IMR-90 (cell line): ENCODE measurements at regions not wholly inside any gene's neighbourhood (a gene's known extent, or its start where the extent isn't known, plus 50 kb on each side); places are given as distances from the start of the nearest gene placed in this dataset.

ENCODE experiments used
- CEBPB ChIP-seq: IDR thresholded peaks from 2 replicates; pipeline ENCODE4 v1.6.1; 2012; ENCODE audit warnings: low read depth, low read length, improper control_type of control experiment
- CTCF ChIP-seq: conservative IDR thresholded peaks from 2 replicates; pipeline ENCODE4 v1.5.1; 2012; ENCODE audit warnings: mild to moderate bottlenecking, low read depth, low read length, improper control_type of control experiment
- ELK1 ChIP-seq: fragments of 150-350 bp; IDR thresholded peaks from 2 replicates; pipeline ENCODE4 v1.6.1; 2016; ENCODE audit warnings: low read depth, mild to moderate bottlenecking, low read length, moderate library complexity, borderline replicate concordance
- MAFK ChIP-seq: IDR thresholded peaks from 2 replicates; pipeline ENCODE4 v1.6.1; 2012; ENCODE audit warnings: low read depth, low read length, improper control_type of control experiment
- NFE2L2 ChIP-seq: fragments of 150-350 bp; IDR thresholded peaks from 2 replicates; pipeline ENCODE4 v1.6.1; 2016; ENCODE audit warnings: low read depth, mild to moderate bottlenecking, low read length
- POLR2A ChIP-seq: IDR thresholded peaks from 2 replicates; pipeline ENCODE4 v1.6.1; 2012; ENCODE audit warnings: mild to moderate bottlenecking, low read depth, low read length
- USF2 ChIP-seq: fragments of 150-350 bp; IDR thresholded peaks from 2 replicates; pipeline ENCODE4 v1.6.1; 2017; ENCODE audit warnings: mild to moderate bottlenecking, antibody characterized with exemption, low read length, low read depth

GRCh38 chr4:32148111-32148666, 1428.0 kb downstream of the PCDH7 start:
- TF ChIP-seq CTCF, result no peak
- no peak for TF ChIP-seq USF2
- no peak for TF ChIP-seq CEBPB
- TF ChIP-seq POLR2A, result no peak
- TF ChIP-seq MAFK, result no peak
- TF ChIP-seq ELK1, result no peak
- TF ChIP-seq NFE2L2, result peak; percentile 25; the same call in 1 of the 2 replicates
